ENCODE measurements at regions not wholly inside any gene's neighbourhood (a gene's known extent, or its start where the extent isn't known, plus 50 kb on each side); places are given as distances from the start of the nearest gene placed in this dataset.

DNA sequence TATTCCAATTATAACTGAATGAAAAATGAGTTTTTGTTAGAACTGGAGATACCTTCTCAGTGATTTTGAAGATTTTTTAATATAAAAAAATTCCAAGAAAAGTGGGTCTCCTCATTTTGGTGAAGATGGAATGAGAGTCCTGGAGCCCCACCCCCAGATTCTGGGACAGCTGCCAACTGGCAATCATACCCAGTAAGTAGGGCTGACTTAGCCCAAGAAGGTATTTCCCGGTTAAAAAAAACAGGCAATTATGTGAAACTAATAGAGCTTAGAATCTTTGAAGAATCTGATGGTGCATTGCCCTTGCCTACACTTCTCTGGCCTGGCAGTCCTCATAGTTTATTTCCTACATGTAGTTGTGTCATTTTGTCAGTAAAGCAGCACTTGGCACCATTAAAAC, 52.8 kb upstream of the VWDE start:
- H3K27ac ChIP-seq, result no peak overlapping the region
- intact Hi-C loops (cut with DNase I; ENCODE audit: low total_unique reads), result loop anchor here (2.0 kb wide), 1 partner anchor 22 kb away; no protein-coding TSS in a partner anchor
- no peaks in the 10 kb centered on the region for H3K9me3 ChIP-seq
- no peaks in the 10 kb centered on the region for H3K4me1 ChIP-seq
- DNase-seq, result no peak
- no peaks in the 10 kb centered on the region for H3K36me3 ChIP-seq
- TF ChIP-seq, protein P1, sequence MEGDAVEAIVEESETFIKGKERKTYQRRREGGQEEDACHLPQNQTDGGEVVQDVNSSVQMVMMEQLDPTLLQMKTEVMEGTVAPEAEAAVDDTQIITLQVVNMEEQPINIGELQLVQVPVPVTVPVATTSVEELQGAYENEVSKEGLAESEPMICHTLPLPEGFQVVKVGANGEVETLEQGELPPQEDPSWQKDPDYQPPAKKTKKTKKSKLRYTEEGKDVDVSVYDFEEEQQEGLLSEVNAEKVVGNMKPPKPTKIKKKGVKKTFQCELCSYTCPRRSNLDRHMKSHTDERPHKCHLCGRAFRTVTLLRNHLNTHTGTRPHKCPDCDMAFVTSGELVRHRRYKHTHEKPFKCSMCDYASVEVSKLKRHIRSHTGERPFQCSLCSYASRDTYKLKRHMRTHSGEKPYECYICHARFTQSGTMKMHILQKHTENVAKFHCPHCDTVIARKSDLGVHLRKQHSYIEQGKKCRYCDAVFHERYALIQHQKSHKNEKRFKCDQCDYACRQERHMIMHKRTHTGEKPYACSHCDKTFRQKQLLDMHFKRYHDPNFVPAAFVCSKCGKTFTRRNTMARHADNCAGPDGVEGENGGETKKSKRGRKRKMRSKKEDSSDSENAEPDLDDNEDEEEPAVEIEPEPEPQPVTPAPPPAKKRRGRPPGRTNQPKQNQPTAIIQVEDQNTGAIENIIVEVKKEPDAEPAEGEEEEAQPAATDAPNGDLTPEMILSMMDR (IDR thresholded peaks at IDR 0.05), result no peak
- H3K27me3 ChIP-seq, result no peaks in the 10 kb centered on the region
- H3K4me3 ChIP-seq, result no peak overlapping the region

DNA sequence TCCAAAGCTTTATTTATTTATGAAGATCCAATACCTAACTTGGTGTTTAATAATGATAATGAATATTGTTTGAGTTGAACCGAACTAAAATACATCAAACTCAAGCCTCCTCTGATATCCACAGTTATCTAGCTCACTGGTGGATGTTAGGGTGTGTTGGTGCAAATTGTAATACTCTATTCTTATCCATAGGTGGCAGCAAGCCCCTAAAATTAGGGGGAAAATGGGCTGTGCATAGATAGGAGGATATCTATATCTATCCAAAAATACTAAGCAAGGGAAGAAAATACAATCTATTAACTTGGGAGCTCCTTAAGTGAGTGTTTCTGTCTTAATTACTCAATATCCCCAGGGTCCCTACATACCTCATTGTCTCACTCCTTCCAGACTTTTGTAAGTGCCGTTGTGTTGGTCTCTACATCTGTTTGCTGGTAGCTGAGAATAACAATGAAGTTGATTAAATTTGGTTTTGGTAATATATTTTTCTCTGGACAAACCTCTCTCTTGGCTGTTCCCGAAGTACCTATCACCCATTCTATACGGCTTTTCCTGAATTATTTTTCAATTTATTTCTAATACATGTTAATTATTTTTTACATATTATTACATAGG, 55.0 kb upstream of the VWDE start:
- no peak overlapping the region for H3K27ac ChIP-seq
- intact Hi-C loops (cut with DNase I; ENCODE audit: low total_unique reads), result no loop called here
- DNase-seq, result no peak

DNA sequence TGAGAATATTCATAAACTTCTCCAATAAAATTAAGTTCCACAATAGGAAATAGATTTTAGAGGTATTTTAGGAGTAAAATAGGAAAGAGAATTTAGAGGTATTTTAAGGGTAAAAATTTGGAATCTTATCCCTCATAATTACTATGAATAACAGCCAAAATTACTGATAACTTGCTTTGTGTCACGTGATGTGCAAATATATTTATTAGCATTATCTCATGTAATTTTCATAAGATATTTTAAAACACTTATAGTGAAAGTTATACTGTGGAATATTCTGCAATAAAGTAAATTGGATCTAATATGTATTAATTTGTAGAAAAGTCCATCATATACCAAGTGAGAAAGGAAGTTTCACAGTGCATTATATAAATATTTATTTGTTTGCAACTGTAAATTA, 64.2 kb upstream of the VWDE start:
- no peak for DNase-seq
- Histone ChIP-seq H3K4me1 (no peaks in the 10 kb centered on the region), H3K9me3 (no peaks in the 10 kb centered on the region), H3K27ac (no peak overlapping the region), H3K4me3 (no peak overlapping the region), H3K36me3 (no peaks in the 10 kb centered on the region), H3K27me3 (no peaks in the 10 kb centered on the region)
- TF ChIP-seq, protein P1 (IDR thresholded peaks at IDR 0.05), result no peak
- intact Hi-C loops (cut with DNase I; ENCODE audit: low total_unique reads), result no loop called here

More for the DNA sequence above, 55.0 kb upstream of the VWDE start:
- H3K9me3 ChIP-seq, result no peaks in the 10 kb centered on the region
- H3K27me3 ChIP-seq, result no peaks in the 10 kb centered on the region
- H3K4me1 ChIP-seq, result no peaks in the 10 kb centered on the region
- no peak overlapping the region for H3K4me3 ChIP-seq
- TF ChIP-seq, protein P1 (IDR thresholded peaks at IDR 0.05), result peak; percentile 24 to 25
- no peaks in the 10 kb centered on the region for H3K36me3 ChIP-seq

DNA sequence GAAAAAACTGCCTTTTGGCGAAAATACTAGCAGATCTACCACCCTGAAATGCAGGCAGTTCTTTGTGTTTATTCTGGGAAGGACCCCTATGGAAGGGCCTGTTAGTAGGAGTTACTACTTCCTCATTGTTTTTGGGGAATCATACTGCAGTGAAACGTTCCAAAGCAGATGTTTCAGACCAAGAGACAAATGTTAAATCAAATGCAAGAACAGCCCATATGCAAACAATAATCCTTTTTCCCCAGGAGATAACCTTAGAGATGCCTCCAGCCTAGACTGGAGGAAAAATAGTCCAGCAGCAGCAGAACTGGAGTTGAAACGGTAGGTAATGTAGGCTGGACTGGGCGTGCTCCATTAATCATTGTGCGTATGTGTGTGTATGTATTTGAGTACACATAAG, 65.9 kb upstream of the VWDE start:
- H3K4me3 ChIP-seq, result no peak overlapping the region
- TF ChIP-seq, protein P1 (IDR thresholded peaks at IDR 0.05), result no peak
- no peaks in the 10 kb centered on the region for H3K9me3 ChIP-seq
- no peak overlapping the region for H3K27ac ChIP-seq
- intact Hi-C loops (cut with DNase I; ENCODE audit: low total_unique reads), result no loop called here
- no peaks in the 10 kb centered on the region for H3K4me1 ChIP-seq
- no peaks in the 10 kb centered on the region for H3K27me3 ChIP-seq
- no peaks in the 10 kb centered on the region for H3K36me3 ChIP-seq
- no peak for DNase-seq

DNA sequence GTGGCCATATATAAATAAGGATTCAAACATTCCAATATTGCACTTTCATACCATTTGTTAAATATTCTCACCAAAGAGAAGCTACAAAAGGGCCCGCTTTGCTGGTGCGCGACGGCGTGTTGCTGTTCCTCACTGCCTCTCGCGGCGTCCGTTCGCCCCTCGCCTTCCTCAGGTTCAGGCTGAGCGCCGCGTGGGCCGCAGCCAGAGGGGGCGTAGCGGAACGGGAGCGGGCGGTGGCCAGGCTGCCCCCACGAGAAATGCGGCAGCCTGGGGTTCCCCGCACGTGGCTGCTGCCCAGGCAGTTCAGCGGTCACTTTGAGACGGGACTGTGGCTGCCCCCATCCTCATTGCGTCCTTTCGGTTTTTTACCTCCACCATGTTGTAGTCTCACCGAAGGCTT, 67.3 kb upstream of the VWDE start:
- Histone ChIP-seq H3K27ac (no peak overlapping the region), H3K4me1 (no peaks in the 10 kb centered on the region), H3K9me3 (no peaks in the 10 kb centered on the region), H3K4me3 (no peak overlapping the region), H3K27me3 (no peaks in the 10 kb centered on the region), H3K36me3 (no peaks in the 10 kb centered on the region)
- DNase-seq, result no peak
- TF ChIP-seq, protein P1 (IDR thresholded peaks at IDR 0.05), result no peak
- intact Hi-C loops (cut with DNase I; ENCODE audit: low total_unique reads), result no loop called here

DNA sequence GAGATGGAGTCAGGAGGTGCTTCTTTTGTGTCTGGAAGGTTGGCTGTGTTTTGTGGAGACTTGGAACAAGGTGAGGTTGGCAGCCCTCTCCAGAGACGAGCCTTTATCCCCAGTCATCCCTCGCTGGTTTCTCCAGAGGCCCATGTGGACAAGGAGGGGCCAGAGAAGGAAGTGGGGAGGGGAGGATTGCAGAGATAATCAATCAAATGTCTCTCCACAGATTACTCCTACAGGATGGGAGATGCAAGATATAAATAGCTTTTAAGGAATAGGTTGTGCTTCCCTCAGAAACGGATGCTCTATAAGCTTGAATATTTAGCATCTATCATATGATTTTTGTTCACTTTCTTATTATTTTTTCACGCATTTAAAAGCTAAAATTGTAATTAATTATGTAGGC, 70.4 kb upstream of the VWDE start:
- no peaks in the 10 kb centered on the region for H3K27me3 ChIP-seq

More for the DNA sequence above, 70.4 kb upstream of the VWDE start:
- H3K27ac ChIP-seq, result no peak overlapping the region
- H3K4me3 ChIP-seq, result no peak overlapping the region
- intact Hi-C loops (cut with DNase I; ENCODE audit: low total_unique reads), result no loop called here
- H3K9me3 ChIP-seq, result no peaks in the 10 kb centered on the region
- no peaks in the 10 kb centered on the region for H3K4me1 ChIP-seq
- H3K36me3 ChIP-seq, result no peaks in the 10 kb centered on the region
- DNase-seq, result no peak
- TF ChIP-seq, protein P1 (IDR thresholded peaks at IDR 0.05), result no peak

Measured in tibial artery (tissue), 4 donors.